ENCODE measurements at regions not wholly inside any gene's neighbourhood (a gene's known extent, or its start where the extent isn't known, plus 50 kb on each side); places are given as distances from the start of the nearest gene placed in this dataset.
"Not testable (repeated sequence)": the region's sequence is repeated elsewhere in the genome, so short reads cannot be mapped to it uniquely, and the experiment has no call there.

DNA sequence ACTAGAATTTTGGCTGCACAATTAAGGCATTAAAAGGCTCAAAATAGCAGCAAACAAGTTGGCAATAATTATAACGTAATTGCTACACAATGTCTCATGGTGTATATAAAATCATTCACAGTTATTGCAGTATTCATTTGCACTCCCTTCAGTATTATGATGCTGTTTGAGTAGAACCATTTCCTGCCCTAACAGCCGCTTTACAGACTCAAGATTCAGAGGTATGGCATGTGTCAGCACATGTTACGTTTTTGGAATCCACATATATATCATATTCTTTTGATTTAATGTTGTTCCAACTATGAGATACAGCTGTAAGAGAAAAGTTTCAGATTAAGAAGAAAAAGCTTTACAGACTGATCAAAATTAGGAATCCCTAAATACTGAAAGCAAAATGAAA lies 56.3 kb upstream of the NCKAP5 start:
- no peak for DNase-seq (ENCODE audit: low read depth, low spot score)
- no peak overlapping the region for H3K27ac ChIP-seq

DNA sequence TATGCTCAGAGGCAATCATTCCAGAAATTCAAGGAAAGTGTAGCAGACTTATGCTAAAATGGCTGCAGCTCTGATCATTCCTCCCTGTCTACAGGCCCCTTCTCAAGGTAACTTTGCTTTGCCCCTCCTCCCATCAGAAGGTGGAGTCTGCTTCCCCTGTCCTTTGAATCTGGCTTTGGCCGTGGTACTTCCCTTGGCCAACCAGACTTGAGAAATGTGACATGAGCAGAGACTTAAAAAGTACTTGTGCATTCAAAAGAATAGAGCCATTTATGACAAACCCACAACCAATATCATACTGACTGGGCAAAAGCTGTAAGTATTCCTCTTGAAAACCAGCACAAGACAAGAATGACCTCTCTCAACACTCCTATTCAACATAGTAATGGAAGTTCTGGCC lies 59.5 kb upstream of the NCKAP5 start:
- DNase-seq (ENCODE audit: low read depth, low spot score): no peak
- no peak overlapping the region for H3K27ac ChIP-seq

DNA sequence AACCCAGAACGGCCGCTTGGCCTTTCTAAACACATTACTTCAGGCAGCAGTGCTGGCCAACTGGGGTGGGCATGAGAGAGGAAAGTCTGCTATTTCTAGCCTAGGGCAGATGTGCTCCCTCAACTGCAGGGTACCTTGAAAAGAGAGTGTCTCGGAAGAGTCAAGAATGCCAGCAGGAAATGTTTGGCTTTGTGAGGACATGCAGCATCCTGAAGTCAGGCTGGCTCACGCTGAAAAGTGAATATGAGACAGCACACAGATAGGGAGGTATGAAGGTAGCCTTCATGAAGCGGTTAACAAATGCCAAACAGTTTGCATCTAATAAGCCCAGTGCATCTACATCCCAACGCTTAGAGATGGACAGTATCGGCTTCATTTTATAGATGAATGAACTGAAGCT lies 65.0 kb upstream of the NCKAP5 start:
- H3K27ac ChIP-seq: no peak overlapping the region
- DNase-seq (ENCODE audit: low read depth, low spot score): no peak

DNA sequence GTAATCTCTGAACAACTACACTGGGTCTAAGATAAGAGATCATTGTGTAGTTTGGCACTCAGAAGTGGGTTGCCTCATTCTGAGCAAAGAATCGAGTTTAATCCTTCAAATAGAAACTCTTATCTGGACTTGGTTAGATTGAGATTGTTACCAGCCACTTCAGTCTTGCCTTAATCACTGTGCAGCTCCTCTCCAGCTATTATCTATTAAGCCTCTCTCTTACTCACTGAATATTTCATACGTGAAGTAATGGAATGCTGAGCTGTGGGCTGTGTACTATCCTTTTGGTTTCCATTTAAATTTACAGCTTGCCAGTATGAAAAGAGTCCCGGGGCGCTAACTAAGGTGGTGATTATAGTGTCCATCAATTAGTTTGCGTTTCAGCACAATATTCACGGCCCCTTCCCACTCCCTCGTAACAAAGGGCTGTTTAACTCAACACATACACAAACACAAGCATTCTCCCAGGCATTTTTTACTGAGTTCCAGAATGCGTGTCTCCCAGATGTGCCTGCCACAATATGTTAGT lies 65.7 kb upstream of the NCKAP5 start:
- DNase-seq (ENCODE audit: low read depth, low spot score): no peak
- H3K27ac ChIP-seq: peak overlapping the region; percentile 21

DNA sequence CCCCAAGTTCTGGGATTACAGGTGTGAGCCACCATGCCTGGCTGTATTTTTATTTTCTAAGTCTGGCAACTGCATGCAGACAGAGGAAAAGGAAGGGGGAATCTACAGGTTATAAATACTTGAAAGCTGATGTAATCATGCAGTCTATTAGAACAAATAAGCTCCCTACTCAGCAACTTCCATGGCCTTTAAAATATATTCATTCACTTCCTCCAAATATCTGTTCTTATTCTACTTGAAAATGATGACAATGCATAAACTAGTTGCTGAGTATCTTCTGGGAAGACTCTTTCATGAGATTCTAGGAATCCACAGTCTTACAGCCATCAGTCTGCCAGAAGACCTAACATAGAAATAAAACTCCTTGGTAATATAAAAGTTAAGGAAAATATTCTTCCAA lies 66.9 kb upstream of the NCKAP5 start:
- no peak for DNase-seq (ENCODE audit: low read depth, low spot score)
- H3K27ac ChIP-seq: peak overlapping the region; percentile 21

DNA sequence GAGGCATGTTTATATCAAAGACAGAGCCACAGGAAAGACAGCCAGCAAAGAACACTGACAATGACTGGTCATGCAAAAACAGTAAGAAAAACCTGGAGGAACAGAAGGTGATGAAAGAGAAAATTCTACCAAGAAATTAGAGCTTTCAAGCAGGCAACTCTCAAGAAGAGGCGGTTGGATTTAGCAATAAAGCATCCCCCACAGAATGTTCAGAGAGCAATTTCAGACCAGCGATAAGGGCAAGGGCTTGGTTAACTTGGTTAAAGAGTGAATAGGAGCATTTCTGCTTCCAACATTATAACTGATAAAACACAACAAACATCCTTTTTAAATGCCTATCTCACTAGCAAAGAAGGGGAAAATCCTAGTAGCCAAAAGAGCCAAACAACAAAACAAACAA lies 68.0 kb upstream of the NCKAP5 start:
- no peak overlapping the region for H3K27ac ChIP-seq
- DNase-seq (ENCODE audit: low read depth, low spot score): no peak

DNA sequence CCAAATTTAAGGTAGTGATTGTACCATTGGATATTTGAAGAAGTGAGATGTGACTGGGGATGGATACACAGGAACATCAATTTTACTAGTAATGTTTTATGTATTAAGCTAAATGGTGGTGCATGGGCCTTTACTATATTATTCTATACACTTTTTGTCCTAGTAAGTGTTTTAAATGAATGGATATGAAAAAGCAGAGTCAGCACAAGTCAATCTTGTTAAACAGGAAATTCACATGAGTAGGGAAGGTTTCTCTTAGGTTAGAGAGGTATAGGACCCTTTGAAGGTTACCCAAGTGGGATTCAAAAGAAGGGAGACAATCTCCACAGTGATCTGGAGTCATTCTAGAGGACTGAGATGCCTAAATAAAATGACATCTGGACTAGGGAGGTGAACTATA lies 71.8 kb upstream of the NCKAP5 start:
- no peak overlapping the region for H3K27ac ChIP-seq
- DNase-seq (ENCODE audit: low read depth, low spot score): no peak

DNA sequence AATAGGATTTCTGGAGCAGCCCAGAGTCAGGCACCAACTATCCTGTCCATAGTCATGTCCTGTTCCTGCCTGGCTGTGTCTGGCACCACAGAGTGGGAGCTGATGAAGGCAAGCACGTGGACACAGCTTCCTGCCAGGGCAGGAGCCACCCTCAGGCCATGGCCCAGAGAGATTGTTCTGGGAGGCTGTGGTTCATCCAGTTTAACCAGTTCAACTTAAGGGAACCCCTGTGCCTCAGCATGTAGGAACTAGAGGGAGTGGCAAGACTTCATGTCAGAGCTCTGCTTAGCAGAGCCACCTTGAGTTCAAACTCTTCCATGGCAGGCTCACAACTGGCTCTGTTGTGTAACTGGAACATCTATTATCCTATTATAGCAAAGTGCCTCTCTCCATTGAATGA lies 73.2 kb upstream of the NCKAP5 start:
- peak overlapping the region; percentile 74 for H3K27ac ChIP-seq
- peak; percentile 98 for DNase-seq (ENCODE audit: low read depth, low spot score)

DNA sequence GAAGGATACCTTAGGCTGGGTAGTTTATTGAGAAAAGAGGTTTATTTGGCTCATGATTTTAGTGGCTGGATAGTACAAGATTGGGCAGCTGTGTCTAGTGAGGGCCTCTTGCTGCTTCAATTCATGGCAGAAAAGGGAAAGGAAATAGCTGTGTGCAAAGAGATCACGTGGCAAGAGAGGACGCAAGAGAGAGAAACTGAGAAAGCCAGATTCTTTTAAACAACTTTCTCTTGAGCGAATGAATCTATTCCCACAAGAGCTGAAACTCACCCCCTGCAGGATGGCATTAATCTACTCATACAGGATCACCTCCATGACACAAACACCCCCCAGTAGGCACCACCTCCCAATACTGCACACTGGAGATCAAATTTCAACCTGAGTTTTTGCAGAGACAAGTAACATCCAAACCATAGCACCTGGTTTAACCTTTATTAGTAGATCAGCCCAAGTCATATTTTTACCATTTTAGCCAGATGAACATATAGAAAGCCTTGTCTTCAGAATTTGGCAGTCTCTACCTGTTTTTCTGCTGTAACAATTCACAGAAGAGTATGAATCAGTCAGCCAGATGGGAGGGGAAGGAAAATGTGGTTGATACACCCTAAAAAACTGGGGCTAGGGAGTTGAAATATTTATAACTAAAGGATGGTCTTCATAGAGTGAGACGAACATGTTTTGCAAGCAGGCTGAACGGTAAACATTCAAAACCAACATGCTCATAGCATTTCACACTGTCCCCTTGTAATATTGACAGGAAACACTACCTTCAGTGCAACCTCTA lies 73.9 kb upstream of the NCKAP5 start:
- H3K27ac ChIP-seq: peak overlapping the region; percentile 74
- no peak for DNase-seq (ENCODE audit: low read depth, low spot score)

DNA sequence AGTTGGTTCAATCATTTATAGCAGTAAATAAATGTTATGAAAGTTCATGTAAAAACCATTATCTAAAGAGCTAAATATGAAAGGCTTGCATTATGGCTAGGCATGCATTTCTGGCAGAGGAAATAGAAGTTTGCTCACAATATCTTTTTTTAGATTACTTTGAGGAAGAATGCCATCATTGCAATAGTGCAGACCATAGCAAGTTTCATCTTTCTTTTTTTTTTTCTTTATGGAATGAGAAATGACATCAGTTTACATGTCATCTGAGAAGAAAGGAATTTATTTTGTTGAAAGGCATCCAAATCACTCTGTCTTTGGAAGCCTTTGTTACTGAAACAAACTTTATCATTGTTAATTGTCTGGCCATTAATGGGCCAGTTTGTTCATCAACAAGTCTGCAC lies 74.5 kb upstream of the NCKAP5 start:
- DNase-seq (ENCODE audit: low read depth, low spot score): no peak
- peak overlapping the region; percentile 74 for H3K27ac ChIP-seq

DNA sequence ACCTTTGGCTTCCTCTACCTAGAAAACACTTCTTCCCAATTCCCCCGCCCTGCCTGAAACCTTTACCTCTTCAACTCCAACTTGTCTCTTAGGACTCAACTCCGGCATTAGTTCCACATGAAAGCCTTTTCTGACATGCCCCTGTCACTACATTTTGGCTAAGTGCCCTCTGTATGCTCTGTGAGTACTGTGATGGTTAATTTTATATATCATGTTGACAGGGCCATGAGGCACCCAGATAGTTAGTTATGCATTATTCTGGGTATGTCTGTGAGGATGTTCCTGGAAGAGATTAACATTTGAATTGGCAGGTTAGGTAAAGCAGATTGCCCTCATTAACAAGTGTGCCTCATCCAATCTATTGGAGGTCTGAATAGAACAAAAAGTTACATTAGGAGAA lies 75.6 kb upstream of the NCKAP5 start:
- no peak overlapping the region for H3K27ac ChIP-seq
- DNase-seq (ENCODE audit: low read depth, low spot score): no peak

DNA sequence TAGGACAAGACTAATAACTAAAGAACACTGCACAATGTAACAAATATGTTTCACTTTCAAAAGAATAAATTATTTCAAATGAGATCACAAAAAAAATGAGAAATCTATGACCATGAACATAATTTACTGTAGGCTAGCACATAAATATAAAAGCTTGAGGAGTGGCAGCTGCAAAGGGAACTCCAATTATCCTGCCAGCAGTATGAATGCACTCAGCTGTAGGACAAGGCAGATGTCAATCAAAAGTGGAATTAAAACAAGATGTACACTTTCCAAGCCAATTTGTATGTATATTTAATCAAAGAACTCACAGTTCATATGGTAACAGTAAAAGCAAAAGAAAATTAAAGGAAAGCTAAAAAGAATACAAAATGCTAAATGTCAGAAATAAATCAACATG lies 76.6 kb upstream of the NCKAP5 start:
- H3K27ac ChIP-seq: no peak overlapping the region
- no peak for DNase-seq (ENCODE audit: low read depth, low spot score)

DNA sequence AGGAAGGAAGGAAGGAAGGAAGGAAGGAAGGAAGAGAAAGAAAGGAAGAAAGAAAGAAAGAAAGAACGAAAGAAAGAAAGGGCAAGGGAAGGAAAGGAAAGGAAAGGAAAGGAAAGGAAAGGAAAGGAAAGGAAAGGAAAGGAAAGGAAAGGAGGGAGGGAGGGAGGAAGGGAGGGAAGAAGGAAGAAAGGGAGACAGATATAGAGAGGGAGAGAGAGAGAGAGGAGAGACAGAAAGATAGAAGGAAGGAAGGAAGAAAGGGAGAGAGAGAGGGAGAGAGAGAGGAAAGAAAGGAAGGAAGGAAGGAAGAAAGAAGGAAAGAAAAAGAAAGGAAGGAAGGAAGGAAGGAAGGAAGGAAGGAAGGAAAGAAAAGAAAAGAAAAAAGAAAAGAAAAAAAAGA lies 79.1 kb upstream of the NCKAP5 start:
- H3K27ac ChIP-seq: not testable (repeated sequence)

DNA sequence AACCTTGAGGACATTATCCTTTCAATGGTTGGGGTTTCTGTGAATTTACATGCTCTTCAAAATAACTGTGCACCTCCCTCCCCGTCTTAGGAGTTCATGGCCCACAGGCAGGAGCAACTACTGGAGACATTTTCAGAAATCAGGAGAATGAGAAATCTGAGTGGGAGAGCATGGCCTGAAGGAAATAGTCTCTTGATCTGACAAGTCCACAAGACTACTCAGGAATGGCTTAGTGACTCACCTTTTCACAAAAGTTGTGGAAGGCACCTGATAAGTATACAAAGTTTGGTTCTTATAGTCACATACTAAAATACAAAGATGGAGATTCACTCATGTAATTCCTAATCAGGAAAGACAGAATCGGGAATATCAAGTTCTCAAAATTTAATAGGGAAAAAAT lies 83.6 kb upstream of the NCKAP5 start:
- DNase-seq (ENCODE audit: low read depth, low spot score): peak; percentile 6
- no peak overlapping the region for H3K27ac ChIP-seq

More for the DNA sequence above, 79.1 kb upstream of the NCKAP5 start:
- not testable (repeated sequence) for DNase-seq (ENCODE audit: low read depth, low spot score)

DNA sequence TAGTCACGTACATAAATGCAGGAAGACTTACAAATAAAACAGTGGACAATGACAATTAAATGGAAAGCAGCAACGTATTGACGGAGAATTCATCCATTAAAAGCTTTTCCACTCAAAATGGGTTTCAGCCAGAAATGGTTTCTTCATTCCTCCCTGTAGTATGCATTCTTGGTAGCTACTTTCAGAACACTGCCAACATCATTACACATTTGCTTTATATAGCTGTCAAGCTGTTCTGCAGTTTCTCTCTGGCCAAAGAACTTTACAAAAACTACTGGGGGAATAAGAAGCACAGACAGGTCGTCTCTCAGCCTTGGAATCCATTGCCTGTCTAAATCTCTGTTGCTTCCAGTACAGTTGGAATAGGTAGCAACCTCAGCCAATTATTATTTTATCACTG lies 84.1 kb upstream of the NCKAP5 start:
- DNase-seq (ENCODE audit: low read depth, low spot score): no peak
- no peak overlapping the region for H3K27ac ChIP-seq

DNA sequence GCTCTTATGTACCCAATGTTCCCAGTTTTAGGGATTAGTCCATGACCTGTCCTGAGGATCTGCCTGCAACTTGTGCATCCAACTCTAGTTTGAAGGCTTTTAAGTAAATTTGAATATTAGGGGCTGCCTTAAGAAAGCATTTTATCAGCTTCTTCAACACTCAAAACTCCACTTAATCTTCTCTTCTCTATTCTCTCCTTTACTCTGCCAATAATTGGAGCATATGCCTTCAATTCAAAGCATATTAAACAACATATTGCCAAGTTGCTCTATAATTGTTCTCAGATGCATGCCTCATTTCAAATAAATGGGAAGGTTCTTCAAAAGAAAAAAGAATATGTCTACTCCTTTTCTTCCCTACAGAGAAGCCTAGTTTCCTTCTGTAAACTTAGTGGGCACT lies 84.8 kb upstream of the NCKAP5 start:
- DNase-seq (ENCODE audit: low read depth, low spot score): no peak
- H3K27ac ChIP-seq: no peak overlapping the region

DNA sequence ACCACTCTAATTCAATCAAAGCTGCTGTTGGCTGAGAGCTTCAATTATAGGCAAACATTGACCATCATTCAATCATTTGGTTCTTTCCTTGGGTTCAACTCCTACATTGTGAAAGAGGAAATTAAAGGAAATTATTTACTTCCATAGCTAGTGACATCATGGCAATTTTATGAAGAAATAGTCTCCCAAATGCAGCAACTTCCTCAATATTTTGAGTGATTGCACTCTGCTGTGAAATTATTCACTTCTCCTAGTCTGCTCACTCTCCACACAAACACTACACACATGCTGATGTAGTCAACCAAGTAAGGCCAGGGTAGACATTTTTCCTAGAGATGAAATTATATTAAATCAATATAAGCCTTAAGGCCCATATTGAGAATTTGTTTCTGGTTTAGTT lies 86.7 kb upstream of the NCKAP5 start:
- no peak for DNase-seq (ENCODE audit: low read depth, low spot score)
- no peak overlapping the region for H3K27ac ChIP-seq

DNA sequence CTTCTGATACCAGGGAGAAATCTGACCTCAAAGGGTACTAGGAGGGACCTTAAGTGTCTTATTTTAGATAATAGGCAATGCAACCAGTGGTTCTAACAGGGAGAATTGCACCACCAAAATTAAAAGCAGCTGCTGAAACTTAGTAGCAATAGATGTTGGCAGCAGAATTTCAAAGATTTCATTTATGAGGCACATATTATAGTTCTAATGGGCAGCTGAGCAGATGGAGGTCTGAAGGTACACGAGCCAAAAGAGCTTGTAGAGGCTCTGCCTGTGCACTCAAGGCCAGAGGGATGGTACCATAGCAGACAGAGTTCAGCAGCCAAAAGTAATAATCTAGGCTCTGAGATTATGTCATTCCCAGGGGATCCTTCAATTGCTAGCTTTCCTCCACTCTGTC lies 87.3 kb upstream of the NCKAP5 start:
- no peak overlapping the region for H3K27ac ChIP-seq
- no peak for DNase-seq (ENCODE audit: low read depth, low spot score)

DNA sequence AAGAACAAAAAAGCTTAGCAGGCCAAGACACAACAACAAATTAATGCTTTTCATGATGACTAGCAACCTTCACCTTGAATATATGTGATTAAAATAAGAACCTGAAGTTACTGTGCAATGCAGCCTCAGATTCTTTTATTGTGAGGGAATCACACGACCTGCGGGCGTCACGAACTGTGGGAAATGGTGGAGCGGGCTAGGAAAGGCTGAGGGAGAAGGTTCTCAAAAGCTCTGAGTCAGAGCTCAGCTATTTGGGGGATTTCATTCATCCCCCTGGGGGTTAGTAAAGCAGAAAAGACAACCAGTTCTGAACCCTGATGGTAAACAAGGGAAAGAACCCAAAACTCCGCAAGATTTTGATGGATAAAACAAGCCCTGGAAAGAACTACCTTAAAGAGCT lies 89.3 kb upstream of the NCKAP5 start:
- DNase-seq (ENCODE audit: low read depth, low spot score): no peak
- H3K27ac ChIP-seq: no peak overlapping the region

DNA sequence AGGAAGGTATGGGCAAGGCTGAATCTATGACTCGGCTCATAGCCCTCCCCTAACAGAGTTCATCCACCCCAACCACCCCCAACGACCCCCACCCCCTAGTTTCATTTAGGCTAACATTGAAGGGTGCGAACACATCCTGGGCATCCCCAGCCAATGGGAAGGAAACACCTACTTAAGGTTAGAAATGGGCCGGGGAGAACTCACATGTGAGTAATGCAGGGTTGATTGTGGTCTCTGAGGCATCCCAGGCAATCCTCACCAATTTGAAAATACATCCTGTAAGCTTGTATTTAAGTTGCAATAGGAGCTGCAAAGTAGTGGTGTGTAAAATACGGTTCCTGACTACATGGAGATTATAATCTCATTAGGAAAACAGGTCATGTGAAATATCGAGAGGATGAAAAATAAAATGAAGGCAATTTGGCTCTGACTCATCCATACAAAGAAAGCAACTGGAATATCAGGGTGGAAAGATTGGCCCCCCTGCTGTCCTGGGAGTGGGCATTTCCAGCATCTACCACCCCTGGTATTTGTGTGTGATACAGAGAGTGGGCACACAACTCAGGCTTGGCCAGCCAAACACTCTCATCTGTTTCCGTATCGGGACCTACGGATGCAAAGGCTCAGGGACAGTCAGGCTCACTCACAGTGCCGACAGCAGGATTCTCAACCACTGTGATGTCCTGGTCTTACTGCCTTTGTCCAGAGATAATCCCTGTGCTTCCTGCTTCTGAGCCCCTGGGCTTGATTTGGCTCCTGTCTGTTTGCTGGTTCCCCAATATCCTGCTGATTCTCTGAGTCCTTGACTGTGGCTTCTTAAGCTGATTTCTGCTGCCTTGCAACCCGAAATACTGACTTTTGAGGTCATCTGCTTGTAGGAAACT lies 90.0 kb upstream of the NCKAP5 start:
- H3K27ac ChIP-seq: no peak overlapping the region
- no peak for DNase-seq (ENCODE audit: low read depth, low spot score)

DNA sequence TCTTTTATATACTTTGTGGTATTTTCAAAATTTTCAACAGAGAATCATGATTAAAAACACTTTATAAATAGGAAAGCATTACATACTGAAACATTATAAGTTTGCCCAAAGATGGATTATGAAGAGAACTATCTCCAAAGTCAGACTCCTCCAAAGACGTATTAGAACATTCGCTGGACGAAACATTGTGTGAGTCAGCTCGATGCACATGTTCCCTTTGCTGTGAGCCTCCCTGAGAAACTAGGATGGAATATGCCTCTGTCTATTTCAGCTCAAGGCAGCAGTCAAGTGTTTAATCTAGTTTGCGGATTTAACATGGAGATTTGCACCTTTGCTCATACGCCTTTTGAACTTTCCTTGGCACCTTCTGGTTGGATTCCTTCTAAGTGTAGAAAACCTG lies 92.2 kb upstream of the NCKAP5 start:
- H3K27ac ChIP-seq: no peak overlapping the region
- DNase-seq (ENCODE audit: low read depth, low spot score): no peak
